Neural cell (in vitro differentiated cells): ENCODE measurements at regions not wholly inside any gene's neighbourhood (a gene's known extent, or its start where the extent isn't known, plus 50 kb on each side); places are given as distances from the start of the nearest gene placed in this dataset.

Source experiments
- CTCF ChIP-seq: fragments of 450-650 bp; IDR thresholded peaks from 2 replicates; pipeline ENCODE4 v1.5.1; 2014; ENCODE audit warnings: antibody characterized with exemption, mild to moderate bottlenecking, moderate library complexity; ENCODE audit not compliant: poor library complexity, severe bottlenecking
- EP300 ChIP-seq: fragments of 450-650 bp; conservative IDR thresholded peaks from 2 replicates; pipeline ENCODE4 v1.6.1; 2014; ENCODE audit warnings: antibody characterized with exemption, mild to moderate bottlenecking, moderate library complexity; ENCODE audit not compliant: poor library complexity, severe bottlenecking
- EZH2 ChIP-seq: fragments of 200-600, 300-800 bp; shearing (Covaris generic), sonication (generic); IDR thresholded peaks from 2 replicates; pipeline ENCODE4 v1.6.1; 2014; ENCODE audit warnings: antibody characterized with exemption, low read length, borderline replicate concordance, mild to moderate bottlenecking; ENCODE audit not compliant: insufficient read depth, poor library complexity, severe bottlenecking
- MXI1 ChIP-seq: fragments of 450-650 bp; conservative IDR thresholded peaks from 2 replicates; pipeline ENCODE4 v1.6.1; 2014; ENCODE audit warnings: antibody characterized with exemption, mild to moderate bottlenecking; ENCODE audit not compliant: poor library complexity, severe bottlenecking
- POLR2AphosphoS5 ChIP-seq: IDR thresholded peaks from 2 replicates; pipeline ENCODE4 v1.6.1; 2012
- RAD21 ChIP-seq: fragments of 450-650 bp; conservative IDR thresholded peaks from 2 replicates; pipeline ENCODE4 v1.6.1; 2014; ENCODE audit warnings: antibody characterized with exemption, mild to moderate bottlenecking, moderate library complexity
- REST ChIP-seq: IDR thresholded peaks from 2 replicates; pipeline ENCODE4 v1.6.1; 2012; ENCODE audit warnings: borderline replicate concordance
- SMC3 ChIP-seq: fragments of 450-650 bp; conservative IDR thresholded peaks from 2 replicates; pipeline ENCODE4 v1.6.1; 2014; ENCODE audit warnings: antibody characterized with exemption, mild to moderate bottlenecking, moderate library complexity; ENCODE audit not compliant: poor library complexity
- TAF1 ChIP-seq: IDR thresholded peaks from 2 replicates; pipeline ENCODE4 v1.6.1; 2012; ENCODE audit warnings: low read depth

GRCh38 chr15:95880630-95881029, 449.9 kb upstream of the NR2F2 start:
- no peak for TF ChIP-seq MXI1
- no peak for TF ChIP-seq EP300
- no peak for TF ChIP-seq CTCF
- TF ChIP-seq EZH2, result no peak
- no peak for TF ChIP-seq SMC3
- no peak for TF ChIP-seq POLR2AphosphoS5
- TF ChIP-seq TAF1, result no peak
- no peak for TF ChIP-seq REST
- TF ChIP-seq RAD21, result no peak
